ENCODE measurements at regions not wholly inside any gene's neighbourhood (a gene's known extent, or its start where the extent isn't known, plus 50 kb on each side); places are given as distances from the start of the nearest gene placed in this dataset.
"Not testable (repeated sequence)": the region's sequence is repeated elsewhere in the genome, so short reads cannot be mapped to it uniquely, and the experiment has no call there.

GRCh38 chr9:26789959-26790358, 102.6 kb downstream of the CAAP1 start:
- intact Hi-C loops (cut with DNase I) = no loop called here
- no peaks in the 10 kb centered on the region for H3K4me1 ChIP-seq
- TF ChIP-seq CTCF (IDR thresholded peaks at IDR 0.05) = no peak
- peaks cover 0 to 2% of the 10 kb centered on the region in 2 donors for H3K9me3 ChIP-seq
- ATAC-seq (no peak), DNase-seq (no peak)
- no peak overlapping the region for H3K4me3 ChIP-seq
- H3K36me3 ChIP-seq = no peaks in the 10 kb centered on the region
- H3K27me3 ChIP-seq = no peaks in the 10 kb centered on the region
- H3K27ac ChIP-seq = no peak overlapping the region

GRCh38 chr9:26786564-26786963, 106.0 kb downstream of the CAAP1 start:
- no peak for TF ChIP-seq CTCF (IDR thresholded peaks at IDR 0.05)
- Histone ChIP-seq H3K36me3 (no peaks in the 10 kb centered on the region), H3K4me1 (no peaks in the 10 kb centered on the region), H3K27ac (no peak overlapping the region), H3K27me3 (no peaks in the 10 kb centered on the region), H3K4me3 (no peak overlapping the region), H3K9me3 (no peaks in the 10 kb centered on the region)
- intact Hi-C loops (cut with DNase I) = no loop called here
- no peak for DNase-seq
- ATAC-seq = no peak

- H3K27me3 ChIP-seq = no peaks in the 10 kb centered on the region
- no peaks in the 10 kb centered on the region for H3K9me3 ChIP-seq
- no peak for TF ChIP-seq CTCF (IDR thresholded peaks at IDR 0.05)
- no peak overlapping the region for H3K4me3 ChIP-seq
- no peaks in the 10 kb centered on the region for H3K4me1 ChIP-seq
- DNase-seq (no peak), ATAC-seq (no peak)
- H3K36me3 ChIP-seq = no peaks in the 10 kb centered on the region
- no peak overlapping the region for H3K27ac ChIP-seq
- intact Hi-C loops (cut with DNase I) = no loop called here
Measured at GRCh38 chr9:26782899-26783298, 109.7 kb downstream of the CAAP1 start.

- Histone ChIP-seq H3K4me3 (no peak overlapping the region), H3K27ac (no peak overlapping the region), H3K9me3 (no peaks in the 10 kb centered on the region), H3K4me1 (no peaks in the 10 kb centered on the region), H3K27me3 (no peaks in the 10 kb centered on the region), H3K36me3 (no peaks in the 10 kb centered on the region)
- intact Hi-C loops (cut with DNase I) = no loop called here
- no peak for TF ChIP-seq CTCF (IDR thresholded peaks at IDR 0.05)
- DNase-seq (no peak), ATAC-seq (no peak)
Measured at GRCh38 chr9:26781906-26782305, 110.7 kb downstream of the CAAP1 start.

- intact Hi-C loops (cut with DNase I); H3K36me3 ChIP-seq; DNase-seq; H3K27ac ChIP-seq; ATAC-seq; H3K4me1 ChIP-seq; H3K4me3 ChIP-seq; H3K9me3 ChIP-seq; H3K27me3 ChIP-seq: not testable (repeated sequence)
Measured at GRCh38 chr9:26780307-26780706, 112.3 kb downstream of the CAAP1 start.

GRCh38 chr9:26779062-26779461, 113.5 kb downstream of the CAAP1 start:
- no peak for ATAC-seq
- no peak for TF ChIP-seq CTCF (IDR thresholded peaks at IDR 0.05)
- Histone ChIP-seq H3K27me3 (no peaks in the 10 kb centered on the region), H3K36me3 (no peaks in the 10 kb centered on the region), H3K27ac (no peak overlapping the region), H3K9me3 (no peaks in the 10 kb centered on the region), H3K4me1 (no peaks in the 10 kb centered on the region), H3K4me3 (no peak overlapping the region)
- DNase-seq = no peak
- intact Hi-C loops (cut with DNase I) = no loop called here
